Liver (tissue), 8 donors: ENCODE measurements at regions not wholly inside any gene's neighbourhood (a gene's known extent, or its start where the extent isn't known, plus 50 kb on each side); places are given as distances from the start of the nearest gene placed in this dataset.

ENCODE experiments used
- DNase-seq: peaks from one replicate; pipeline ENCODE4 v3.0.0-alpha.2; 2017; ENCODE audit warnings: low spot score
- H3K27ac ChIP-seq, 2 donors: one replicate each; pipeline ENCODE4 v1.7.0; 2013; ENCODE audit warnings: inconsistent platforms in 2 of 2, low read length in 2 of 2, control low read depth in 1 of 2, low read depth in 1 of 2, mild to moderate bottlenecking in 1 of 2
- H3K27me3 ChIP-seq, 4 donors: one replicate each; pipeline versions ENCODE4 v1.6.1 to v1.7.0; 2013; ENCODE audit warnings: low read length in 3 of 4, inconsistent platforms in 1 of 4, mild to moderate bottlenecking in 1 of 4, moderate library complexity in 1 of 4; ENCODE audit not compliant: control insufficient read depth in 4 of 4, insufficient read depth in 4 of 4
- H3K36me3 ChIP-seq, 4 donors: one replicate each; pipeline versions ENCODE4 v1.6.1 to v1.7.0; 2013; ENCODE audit warnings: low read length in 3 of 4, mild to moderate bottlenecking in 3 of 4, low read depth in 1 of 4, moderate library complexity in 1 of 4; ENCODE audit not compliant: control insufficient read depth in 4 of 4, insufficient read depth in 3 of 4
- H3K4me1 ChIP-seq, 4 donors: one replicate each; pipeline versions ENCODE4 v1.6.1 to v1.7.0; 2013; ENCODE audit warnings: low read length in 3 of 4, mild to moderate bottlenecking in 3 of 4, moderate library complexity in 1 of 4; ENCODE audit not compliant: control insufficient read depth in 4 of 4, insufficient read depth in 4 of 4
- H3K4me3 ChIP-seq, 3 donors: one replicate each; pipeline versions ENCODE4 v1.6.1 to v1.7.0; 2013; ENCODE audit warnings: low read length in 3 of 3, control low read depth in 1 of 3, low read depth in 1 of 3, mild to moderate bottlenecking in 1 of 3
- H3K9ac ChIP-seq, 2 donors: one replicate each; pipeline ENCODE4 v1.7.0; 2013; ENCODE audit warnings: low read length in 2 of 2, mild to moderate bottlenecking in 2 of 2, moderate library complexity in 2 of 2, control low read depth in 1 of 2, low read depth in 1 of 2
- H3K9me3 ChIP-seq, 4 donors: one replicate each; pipeline versions ENCODE4 v1.6.1 to v1.7.0; 2013; ENCODE audit warnings: low read length in 3 of 4; ENCODE audit not compliant: control insufficient read depth in 4 of 4
- ATF3 ChIP-seq: IDR thresholded peaks from 2 replicates; pipeline ENCODE4 v1.6.1; 2016; ENCODE audit warnings: antibody characterized with exemption
- CTCF ChIP-seq: fragments of 150-350 bp; IDR thresholded peaks from 2 replicates; pipeline ENCODE4 v1.5.1; 2017; ENCODE audit warnings: improper control_type of control experiment, low read depth, low read length; ENCODE audit not compliant: missing input control
- EGR1 ChIP-seq, 2 donors: IDR thresholded peaks; 2 replicates each; pipeline ENCODE4 v1.6.1; 2016 to 2018; ENCODE audit warnings: antibody characterized with exemption in 2 of 2, low read depth in 2 of 2
- FOXA1 ChIP-seq: IDR thresholded peaks from 2 replicates; pipeline ENCODE4 v1.6.1; 2016; ENCODE audit warnings: antibody characterized with exemption
- FOXA2 ChIP-seq: IDR thresholded peaks from 2 replicates; pipeline ENCODE4 v1.6.1; 2016; ENCODE audit warnings: antibody characterized with exemption
- GABPA ChIP-seq, 2 donors: IDR thresholded peaks in 1 of 2; conservative IDR thresholded peaks in 1 of 2; 2 replicates each; pipeline ENCODE4 v1.6.1; 2016; ENCODE audit warnings: antibody characterized with exemption in 2 of 2, mild to moderate bottlenecking in 1 of 2, moderate library complexity in 1 of 2
- HNF4A ChIP-seq, 2 donors: conservative IDR thresholded peaks; 2 replicates each; pipeline ENCODE4 v1.6.1; 2016; ENCODE audit warnings: antibody characterized with exemption in 2 of 2, mild to moderate bottlenecking in 2 of 2
- HNF4G ChIP-seq: IDR thresholded peaks from 2 replicates; pipeline ENCODE4 v1.6.1; 2016; ENCODE audit warnings: antibody characterized with exemption
- JUND ChIP-seq, 2 donors: IDR thresholded peaks; 2 replicates each; pipeline ENCODE4 v1.6.1; 2016; ENCODE audit warnings: antibody characterized with exemption in 2 of 2
- MAX ChIP-seq: IDR thresholded peaks from 2 replicates; pipeline ENCODE4 v1.6.1; 2016; ENCODE audit warnings: antibody characterized with exemption
- NR2F2 ChIP-seq: IDR thresholded peaks from 2 replicates; pipeline ENCODE4 v1.6.1; 2016; ENCODE audit warnings: antibody characterized with exemption
- RAD21 ChIP-seq, 2 donors: IDR thresholded peaks; 2 replicates each; pipeline ENCODE4 v1.6.1; 2016; ENCODE audit warnings: antibody characterized with exemption in 2 of 2, mild to moderate bottlenecking in 2 of 2
- REST ChIP-seq: IDR thresholded peaks from 2 replicates; pipeline ENCODE4 v1.6.1; 2016; ENCODE audit warnings: antibody characterized with exemption, mild to moderate bottlenecking
- RXRA ChIP-seq, 2 donors: IDR thresholded peaks; 2 replicates each; pipeline ENCODE4 v1.6.1; 2017 to 2018; ENCODE audit warnings: antibody characterized with exemption in 2 of 2, mild to moderate bottlenecking in 1 of 2
- SP1 ChIP-seq: IDR thresholded peaks from 2 replicates; pipeline ENCODE4 v1.6.1; 2018; ENCODE audit warnings: antibody characterized with exemption, mild to moderate bottlenecking
- TAF1 ChIP-seq: conservative IDR thresholded peaks from 2 replicates; pipeline ENCODE4 v1.6.1; 2016; ENCODE audit warnings: antibody characterized with exemption, mild to moderate bottlenecking
- YY1 ChIP-seq: IDR thresholded peaks from 2 replicates; pipeline ENCODE4 v1.6.1; 2016; ENCODE audit warnings: antibody characterized with exemption, mild to moderate bottlenecking
- ZBTB33 ChIP-seq: IDR thresholded peaks from 2 replicates; pipeline ENCODE4 v1.6.1; 2016; ENCODE audit warnings: antibody characterized with exemption
- WGBS: extraction: QIAGEN DNeasy Blood & Tissue Kit; methylation state at CpG from one replicate; pipeline ENCODE4 v1.1.7; 2013; 5-methylcytosine and 5-hydroxymethylcytosine counted together
- donor health status: healthy.
- donor health status: healthy.
- donor health status: healthy.
- donor health status: healthy.
- donor health status: healthy.

- Histone ChIP-seq H3K9ac (no peak overlapping the region), H3K27ac (no peak overlapping the region), H3K4me3 (no peak overlapping the region), H3K27me3 (no peaks in the 10 kb centered on the region), H3K9me3 (peaks cover 9 to 16% (median 12%) of the 10 kb centered on the region in 4 donors), H3K4me1 (no peaks in the 10 kb centered on the region), H3K36me3 (no peaks in the 10 kb centered on the region)
- TF ChIP-seq FOXA1 (no peak), EGR1 (IDR thresholded peaks at IDR 0.05; ENCODE audit: low read depth in 2 of 2) (no peak), REST (no peak), GABPA (IDR thresholded peaks at IDR 0.05 in 1 of 2, conservative IDR thresholded peaks at IDR 0.05 in 1 of 2) (no peak), ATF3 (no peak), HNF4G (no peak), HNF4A (conservative IDR thresholded peaks at IDR 0.05) (no peak), MAX (no peak), TAF1 (no peak), JUND (IDR thresholded peaks at IDR 0.05) (no peak), YY1 (no peak), SP1 (no peak), RXRA (IDR thresholded peaks at IDR 0.05) (no peak), ZBTB33 (no peak), NR2F2 (no peak), RAD21 (IDR thresholded peaks at IDR 0.05) (no peak)
- 82% methylated on average over 2 of the region's 2 CpGs for WGBS
- no peak for DNase-seq
Observed at GRCh38 chr12:126021675-126022074, 956.4 kb downstream of the AACS start.

GRCh38 chr12:126027825-126028224, 962.6 kb downstream of the AACS start:
- WGBS: 87% methylated on average over 2 of the region's 2 CpGs
- Histone ChIP-seq H3K4me1 (no peaks in the 10 kb centered on the region), H3K27me3 (no peaks in the 10 kb centered on the region), H3K9me3 (peaks cover 0 to 4% (median 0%) of the 10 kb centered on the region in 4 donors), H3K4me3 (no peak overlapping the region), H3K9ac (no peak overlapping the region), H3K27ac (no peak overlapping the region), H3K36me3 (no peaks in the 10 kb centered on the region)
- DNase-seq: no peak
- TF ChIP-seq REST: no peak
- no peak for TF ChIP-seq ATF3
- TF ChIP-seq EGR1 (IDR thresholded peaks at IDR 0.05; ENCODE audit: low read depth in 2 of 2): no peak
- no peak for TF ChIP-seq MAX
- no peak for TF ChIP-seq ZBTB33
- no peak for TF ChIP-seq SP1
- TF ChIP-seq FOXA1: no peak
- no peak for TF ChIP-seq RAD21 (IDR thresholded peaks at IDR 0.05)
- no peak for TF ChIP-seq CTCF
- TF ChIP-seq HNF4A (conservative IDR thresholded peaks at IDR 0.05): no peak
- TF ChIP-seq JUND (IDR thresholded peaks at IDR 0.05): no peak
- no peak for TF ChIP-seq FOXA2
- TF ChIP-seq RXRA (IDR thresholded peaks at IDR 0.05): no peak
